GM06990 (cell line): ENCODE measurements at regions not wholly inside any gene's neighbourhood (a gene's known extent, or its start where the extent isn't known, plus 50 kb on each side); places are given as distances from the start of the nearest gene placed in this dataset.

Source experiments
- DNase-seq: peaks from one replicate; pipeline ENCODE4 v3.0.0-alpha.2; 2011; ENCODE audit not compliant: insufficient read length; ENCODE audit errors: extremely low read depth
- H3K27me3 ChIP-seq: replicated peaks from 2 replicates; pipeline ENCODE4 v1.6.0; 2011; ENCODE audit warnings: low read length; ENCODE audit not compliant: control insufficient read depth, insufficient read depth
- H3K36me3 ChIP-seq: 2 replicates; pipeline ENCODE4 v1.5.1; 2011; ENCODE audit warnings: low read length; ENCODE audit not compliant: control insufficient read depth, insufficient read depth
- H3K4me3 ChIP-seq: replicated peaks from 2 replicates; pipeline ENCODE4 v1.5.1; 2011; ENCODE audit warnings: low read depth, mild to moderate bottlenecking, control low read depth, low read length
- CTCF ChIP-seq: IDR thresholded peaks from 2 replicates; pipeline ENCODE4 v1.5.1; 2011; ENCODE audit warnings: low read length, control low read depth, mild to moderate bottlenecking, inconsistent platforms; ENCODE audit not compliant: insufficient read depth, poor library complexity, severe bottlenecking

- no peak overlapping the region for H3K4me3 ChIP-seq
- no peaks in the 10 kb centered on the region for H3K36me3 ChIP-seq
- H3K27me3 ChIP-seq, result no peaks in the 10 kb centered on the region
- no peak for DNase-seq
- TF ChIP-seq CTCF, result no peak
These were observed 361.0 kb upstream of the HAND2 start for GRCh38 chr4:173891072-173891471.

GRCh38 chr4:173883821-173884220, 353.8 kb upstream of the HAND2 start:
- no peak overlapping the region for H3K4me3 ChIP-seq
- no peak for TF ChIP-seq CTCF
- H3K36me3 ChIP-seq, result no peaks in the 10 kb centered on the region
- no peak for DNase-seq
- H3K27me3 ChIP-seq, result no peaks in the 10 kb centered on the region

- no peak for DNase-seq
- no peaks in the 10 kb centered on the region for H3K27me3 ChIP-seq
- no peaks in the 10 kb centered on the region for H3K36me3 ChIP-seq
- no peak overlapping the region for H3K4me3 ChIP-seq
- TF ChIP-seq CTCF, result no peak
These were observed 350.9 kb upstream of the HAND2 start for GRCh38 chr4:173880897-173881296.

- no peaks in the 10 kb centered on the region for H3K36me3 ChIP-seq
These were observed 349.5 kb upstream of the HAND2 start for GRCh38 chr4:173879509-173879908.

GRCh38 chr4:173878701-173879100, 348.7 kb upstream of the HAND2 start:
- Histone ChIP-seq H3K4me3 (no peak overlapping the region), H3K27me3 (no peaks in the 10 kb centered on the region), H3K36me3 (no peaks in the 10 kb centered on the region)
- DNase-seq, result no peak
- no peak for TF ChIP-seq CTCF

More at GRCh38 chr4:173879509-173879908, 349.5 kb upstream of the HAND2 start:
- Histone ChIP-seq H3K27me3 (no peaks in the 10 kb centered on the region), H3K4me3 (no peak overlapping the region)
- no peak for TF ChIP-seq CTCF
- no peak for DNase-seq

GRCh38 chr4:173871643-173872042, 341.6 kb upstream of the HAND2 start:
- H3K4me3 ChIP-seq, result no peak overlapping the region
- no peaks in the 10 kb centered on the region for H3K36me3 ChIP-seq
- no peak for TF ChIP-seq CTCF
- no peaks in the 10 kb centered on the region for H3K27me3 ChIP-seq
- DNase-seq, result no peak
